PC-3 (cell line): ENCODE measurements at regions not wholly inside any gene's neighbourhood (a gene's known extent, or its start where the extent isn't known, plus 50 kb on each side); places are given as distances from the start of the nearest gene placed in this dataset.

Experiments used
- EZH2 ChIP-seq: fragments of 300-600 bp; sonication (generic); IDR thresholded peaks from one replicate; pipeline ENCODE4 v1.6.1; 2017; ENCODE audit warnings: antibody characterized with exemption, mild to moderate bottlenecking, low read length; ENCODE audit not compliant: unreplicated experiment
- EZH2phosphoT487 ChIP-seq: fragments of 300-600 bp; sonication (generic); IDR thresholded peaks from 2 replicates; pipeline ENCODE4 v1.6.1; 2018; ENCODE audit warnings: mild to moderate bottlenecking, antibody characterized with exemption, low read length, borderline replicate concordance
- TF ChIP-seq, protein P1 (sequence below): fragments of 300-600 bp; sonication (generic); conservative IDR thresholded peaks from 2 replicates; pipeline ENCODE4 v1.5.1; 2017; ENCODE audit warnings: antibody characterized with exemption, low read depth, mild to moderate bottlenecking, low read length

GRCh38 chr7:83824214-83824613 is 175.3 kb upstream of the SEMA3E start:
- TF ChIP-seq, protein P1, sequence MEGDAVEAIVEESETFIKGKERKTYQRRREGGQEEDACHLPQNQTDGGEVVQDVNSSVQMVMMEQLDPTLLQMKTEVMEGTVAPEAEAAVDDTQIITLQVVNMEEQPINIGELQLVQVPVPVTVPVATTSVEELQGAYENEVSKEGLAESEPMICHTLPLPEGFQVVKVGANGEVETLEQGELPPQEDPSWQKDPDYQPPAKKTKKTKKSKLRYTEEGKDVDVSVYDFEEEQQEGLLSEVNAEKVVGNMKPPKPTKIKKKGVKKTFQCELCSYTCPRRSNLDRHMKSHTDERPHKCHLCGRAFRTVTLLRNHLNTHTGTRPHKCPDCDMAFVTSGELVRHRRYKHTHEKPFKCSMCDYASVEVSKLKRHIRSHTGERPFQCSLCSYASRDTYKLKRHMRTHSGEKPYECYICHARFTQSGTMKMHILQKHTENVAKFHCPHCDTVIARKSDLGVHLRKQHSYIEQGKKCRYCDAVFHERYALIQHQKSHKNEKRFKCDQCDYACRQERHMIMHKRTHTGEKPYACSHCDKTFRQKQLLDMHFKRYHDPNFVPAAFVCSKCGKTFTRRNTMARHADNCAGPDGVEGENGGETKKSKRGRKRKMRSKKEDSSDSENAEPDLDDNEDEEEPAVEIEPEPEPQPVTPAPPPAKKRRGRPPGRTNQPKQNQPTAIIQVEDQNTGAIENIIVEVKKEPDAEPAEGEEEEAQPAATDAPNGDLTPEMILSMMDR: no peak
- TF ChIP-seq EZH2 (no peak), EZH2phosphoT487 (no peak)
